WTC11 (cell line): ENCODE measurements at regions not wholly inside any gene's neighbourhood (a gene's known extent, or its start where the extent isn't known, plus 50 kb on each side); places are given as distances from the start of the nearest gene placed in this dataset.

Source experiments
- ATAC-seq: fragments of 200-7000 bp; cut with Tn5 transposase; 2 replicates; pipeline ENCODE4 v1.10.0; 2021; ENCODE audit warnings: mild to moderate bottlenecking, moderate library complexity
- CTCF ChIA-PET: fragments of 300-600 bp; sonication (Branson Sonifier 250); formaldehyde crosslinking; loops from one replicate; lab custom pipeline; 2021; ENCODE audit warnings: antibody characterized with exemption; lab: Charles Lee
- POLR2A ChIA-PET: fragments of 350-600 bp; sonication (Branson Sonifier 250); formaldehyde crosslinking; loops from one replicate; lab custom pipeline; 2021; ENCODE audit warnings: antibody characterized with exemption; lab: Charles Lee
- DNase-seq: peaks from one replicate; pipeline ENCODE4 v3.0.0; 2021; ENCODE audit warnings: low spot score
- H3K27ac Mint-ChIP-seq: 2 replicates; pipeline ENCODE4 v1.8.0; 2021; ENCODE audit warnings: mixed read lengths
- H3K27me3 Mint-ChIP-seq: 2 replicates; pipeline ENCODE4 v1.8.0; 2021; ENCODE audit warnings: low read depth, mild to moderate bottlenecking, moderate library complexity, mixed read lengths
- H3K36me3 Mint-ChIP-seq: 2 replicates; pipeline ENCODE4 v1.8.0; 2021; ENCODE audit warnings: mixed read lengths
- H3K4me1 Mint-ChIP-seq: 2 replicates; pipeline ENCODE4 v1.8.0; 2022; ENCODE audit warnings: mixed read lengths
- H3K4me3 Mint-ChIP-seq: 2 replicates; pipeline ENCODE4 v1.8.0; 2021; ENCODE audit warnings: mild to moderate bottlenecking, moderate library complexity, mixed read lengths
- H3K9me3 Mint-ChIP-seq: 2 replicates; pipeline ENCODE4 v1.8.0; 2021; ENCODE audit warnings: mixed read lengths
- FOXK1 ChIP-seq: sonication (generic); formaldehyde crosslinking; IDR thresholded peaks from 2 replicates; pipeline ENCODE4 v1.8.0; 2022; ENCODE audit warnings: mild to moderate bottlenecking, moderate library complexity, missing genetic modification reagents
- GRHL2 ChIP-seq: fragments of 250-450 bp; sonication (Bioruptor Pico); IDR thresholded peaks from 2 replicates; pipeline ENCODE4 v1.8.0; 2022; ENCODE audit warnings: mild to moderate bottlenecking, moderate library complexity; ENCODE audit not compliant: insufficient replicate concordance, severe bottlenecking
- JAZF1 ChIP-seq: fragments of 250-450 bp; sonication (Bioruptor Pico); IDR thresholded peaks from 2 replicates; pipeline ENCODE4 v1.9.0; 2021; ENCODE audit warnings: moderate library complexity, mild to moderate bottlenecking, inconsistent platforms
- KAT7 ChIP-seq: sonication (generic); formaldehyde crosslinking; IDR thresholded peaks from 2 replicates; pipeline ENCODE4 v1.8.1; 2023; ENCODE audit warnings: missing genetic modification reagents, mild to moderate bottlenecking, borderline replicate concordance
- NFE2L1 ChIP-seq: sonication (generic); formaldehyde crosslinking; IDR thresholded peaks from 2 replicates; pipeline ENCODE4 v1.8.1; 2023; ENCODE audit warnings: missing genetic modification reagents
- NR2C2 ChIP-seq: sonication (generic); formaldehyde crosslinking; IDR thresholded peaks from 2 replicates; pipeline ENCODE4 v1.8.0; 2022; ENCODE audit warnings: mild to moderate bottlenecking, missing genetic modification reagents
- PRRX2 ChIP-seq: fragments of 250-450 bp; sonication (Bioruptor Pico); IDR thresholded peaks from 2 replicates; pipeline ENCODE4 v1.8.0; 2021; ENCODE audit warnings: mild to moderate bottlenecking
- SOX15 ChIP-seq: fragments of 250-450 bp; sonication (Bioruptor Pico); IDR thresholded peaks from 2 replicates; pipeline ENCODE4 v1.9.0; 2021; ENCODE audit warnings: mild to moderate bottlenecking
- TP53 ChIP-seq: sonication (generic); formaldehyde crosslinking; IDR thresholded peaks from 2 replicates; pipeline ENCODE4 v1.8.1; 2023; ENCODE audit warnings: mild to moderate bottlenecking, missing genetic modification reagents
- TF ChIP-seq, protein P1 (sequence below): fragments of 250-450 bp; sonication (Bioruptor Pico); IDR thresholded peaks from 2 replicates; pipeline ENCODE4 v1.9.0; 2021; ENCODE audit warnings: mild to moderate bottlenecking
- TF ChIP-seq, protein P2 (sequence below): sonication (generic); formaldehyde crosslinking; IDR thresholded peaks from 2 replicates; pipeline ENCODE4 v1.8.0; 2022; ENCODE audit warnings: mild to moderate bottlenecking, missing genetic modification reagents
- TF ChIP-seq, protein P3 (sequence below): sonication (generic); formaldehyde crosslinking; IDR thresholded peaks from 2 replicates; pipeline ENCODE4 v1.8.0; 2022; ENCODE audit warnings: mild to moderate bottlenecking, missing genetic modification reagents
- TF ChIP-seq, protein P4 (sequence below): sonication (generic); formaldehyde crosslinking; IDR thresholded peaks from 2 replicates; pipeline ENCODE4 v1.8.1; 2022; ENCODE audit warnings: mild to moderate bottlenecking, moderate library complexity, missing genetic modification reagents
- TF ChIP-seq, protein P5 (sequence below): fragments of 250-450 bp; sonication (Bioruptor Pico); IDR thresholded peaks from 2 replicates; pipeline ENCODE4 v1.8.0; 2021; ENCODE audit warnings: mild to moderate bottlenecking
- TF ChIP-seq, protein P6 (sequence below): sonication (generic); formaldehyde crosslinking; IDR thresholded peaks from 2 replicates; pipeline ENCODE4 v1.8.1; 2022; ENCODE audit warnings: mild to moderate bottlenecking, missing genetic modification reagents, moderate library complexity, borderline replicate concordance
- TF ChIP-seq, protein P7 (sequence below): fragments of 250-450 bp; sonication (Bioruptor Pico); IDR thresholded peaks from 2 replicates; pipeline ENCODE4 v1.9.0; 2021; ENCODE audit warnings: mild to moderate bottlenecking, borderline replicate concordance
- TF ChIP-seq, protein P8 (sequence below): sonication (generic); formaldehyde crosslinking; conservative IDR thresholded peaks from 2 replicates; pipeline ENCODE4 v1.8.1; 2023; ENCODE audit warnings: mild to moderate bottlenecking, low read depth, missing genetic modification reagents, moderate library complexity
- TF ChIP-seq, protein P9 (sequence below): sonication (generic); formaldehyde crosslinking; IDR thresholded peaks from 2 replicates; pipeline ENCODE4 v1.8.1; 2022; ENCODE audit warnings: low read depth, missing genetic modification reagents, borderline replicate concordance

DNA sequence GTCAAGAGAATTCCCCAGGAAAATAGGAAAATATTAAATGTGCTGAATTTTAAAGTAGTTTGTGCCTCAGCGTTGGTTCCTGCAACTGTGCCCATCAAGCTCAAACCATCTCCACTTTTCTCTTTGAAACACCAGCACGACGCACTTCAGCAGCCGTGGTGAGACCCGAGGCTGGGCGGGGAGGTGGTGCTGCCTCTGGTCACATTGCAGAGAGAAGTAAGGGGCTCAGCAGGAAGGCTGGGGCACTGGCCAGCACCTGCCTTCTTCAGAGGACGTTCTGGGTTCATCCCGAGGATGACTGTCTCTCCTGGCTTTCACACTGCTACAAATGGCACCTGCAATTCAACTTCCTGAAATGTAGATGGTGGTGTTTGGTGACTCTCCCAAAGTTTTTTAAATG is 323.7 kb upstream of the SALL3 start (continued):
- no peak for TF ChIP-seq NFE2L1 (CRISPR knock-in tag)

DNA sequence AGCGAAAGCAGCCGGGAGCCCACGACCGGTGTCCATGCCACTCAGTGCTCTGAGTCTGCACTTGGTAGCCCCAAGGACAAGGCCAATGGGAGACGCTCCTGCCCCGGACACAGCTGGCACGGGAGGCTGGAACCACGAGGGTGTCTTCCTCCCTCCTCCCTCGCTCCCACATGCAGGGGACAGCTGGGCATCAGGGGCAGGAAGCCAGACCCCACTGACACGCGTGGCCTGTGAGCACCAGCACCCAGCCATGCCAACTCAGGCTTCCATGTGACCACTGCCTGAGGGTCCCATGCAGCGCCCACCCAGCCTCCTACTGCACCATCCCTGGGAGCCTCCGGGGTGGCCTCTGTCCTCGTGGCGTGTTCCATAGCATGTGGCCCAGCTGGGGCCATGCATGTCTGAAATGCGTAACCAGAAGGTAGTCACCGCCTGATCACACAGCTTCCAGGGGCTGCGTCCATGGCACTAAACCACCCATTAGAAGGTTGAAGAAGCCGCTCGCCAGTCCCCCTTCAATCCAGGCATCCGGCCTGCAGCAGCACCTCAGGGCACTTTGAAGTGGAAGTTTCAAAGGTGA is 323.2 kb upstream of the SALL3 start:
- CTCF ChIA-PET: no interaction called here
- no peaks in the 10 kb centered on the region for H3K4me1 Mint-ChIP-seq
- DNase-seq (no peak), ATAC-seq (no peak)
- H3K4me3 Mint-ChIP-seq: no peak overlapping the region
- TF ChIP-seq, protein P1, sequence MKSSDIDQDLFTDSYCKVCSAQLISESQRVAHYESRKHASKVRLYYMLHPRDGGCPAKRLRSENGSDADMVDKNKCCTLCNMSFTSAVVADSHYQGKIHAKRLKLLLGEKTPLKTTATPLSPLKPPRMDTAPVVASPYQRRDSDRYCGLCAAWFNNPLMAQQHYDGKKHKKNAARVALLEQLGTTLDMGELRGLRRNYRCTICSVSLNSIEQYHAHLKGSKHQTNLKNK (CRISPR knock-in tag): no peak
- no peak for TF ChIP-seq SOX15 (CRISPR knock-in tag)
- no peak for TF ChIP-seq TP53 (CRISPR knock-in tag)
- TF ChIP-seq, protein P2, sequence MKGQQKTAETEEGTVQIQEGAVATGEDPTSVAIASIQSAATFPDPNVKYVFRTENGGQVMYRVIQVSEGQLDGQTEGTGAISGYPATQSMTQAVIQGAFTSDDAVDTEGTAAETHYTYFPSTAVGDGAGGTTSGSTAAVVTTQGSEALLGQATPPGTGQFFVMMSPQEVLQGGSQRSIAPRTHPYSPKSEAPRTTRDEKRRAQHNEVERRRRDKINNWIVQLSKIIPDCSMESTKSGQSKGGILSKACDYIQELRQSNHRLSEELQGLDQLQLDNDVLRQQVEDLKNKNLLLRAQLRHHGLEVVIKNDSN (CRISPR knock-in tag): no peak
- TF ChIP-seq, protein P3, sequence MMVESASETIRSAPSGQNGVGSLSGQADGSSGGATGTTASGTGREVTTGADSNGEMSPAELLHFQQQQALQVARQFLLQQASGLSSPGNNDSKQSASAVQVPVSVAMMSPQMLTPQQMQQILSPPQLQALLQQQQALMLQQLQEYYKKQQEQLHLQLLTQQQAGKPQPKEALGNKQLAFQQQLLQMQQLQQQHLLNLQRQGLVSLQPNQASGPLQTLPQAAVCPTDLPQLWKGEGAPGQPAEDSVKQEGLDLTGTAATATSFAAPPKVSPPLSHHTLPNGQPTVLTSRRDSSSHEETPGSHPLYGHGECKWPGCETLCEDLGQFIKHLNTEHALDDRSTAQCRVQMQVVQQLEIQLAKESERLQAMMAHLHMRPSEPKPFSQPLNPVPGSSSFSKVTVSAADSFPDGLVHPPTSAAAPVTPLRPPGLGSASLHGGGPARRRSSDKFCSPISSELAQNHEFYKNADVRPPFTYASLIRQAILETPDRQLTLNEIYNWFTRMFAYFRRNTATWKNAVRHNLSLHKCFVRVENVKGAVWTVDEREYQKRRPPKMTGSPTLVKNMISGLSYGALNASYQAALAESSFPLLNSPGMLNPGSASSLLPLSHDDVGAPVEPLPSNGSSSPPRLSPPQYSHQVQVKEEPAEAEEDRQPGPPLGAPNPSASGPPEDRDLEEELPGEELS (CRISPR knock-in tag): no peak
- no peak for TF ChIP-seq PRRX2 (CRISPR knock-in tag)
- TF ChIP-seq, protein P4, sequence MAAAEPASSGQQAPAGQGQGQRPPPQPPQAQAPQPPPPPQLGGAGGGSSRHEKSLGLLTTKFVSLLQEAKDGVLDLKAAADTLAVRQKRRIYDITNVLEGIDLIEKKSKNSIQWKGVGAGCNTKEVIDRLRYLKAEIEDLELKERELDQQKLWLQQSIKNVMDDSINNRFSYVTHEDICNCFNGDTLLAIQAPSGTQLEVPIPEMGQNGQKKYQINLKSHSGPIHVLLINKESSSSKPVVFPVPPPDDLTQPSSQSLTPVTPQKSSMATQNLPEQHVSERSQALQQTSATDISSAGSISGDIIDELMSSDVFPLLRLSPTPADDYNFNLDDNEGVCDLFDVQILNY (CRISPR knock-in tag): no peak
- TF ChIP-seq FOXK1 (CRISPR knock-in tag): no peak
- TF ChIP-seq, protein P5, sequence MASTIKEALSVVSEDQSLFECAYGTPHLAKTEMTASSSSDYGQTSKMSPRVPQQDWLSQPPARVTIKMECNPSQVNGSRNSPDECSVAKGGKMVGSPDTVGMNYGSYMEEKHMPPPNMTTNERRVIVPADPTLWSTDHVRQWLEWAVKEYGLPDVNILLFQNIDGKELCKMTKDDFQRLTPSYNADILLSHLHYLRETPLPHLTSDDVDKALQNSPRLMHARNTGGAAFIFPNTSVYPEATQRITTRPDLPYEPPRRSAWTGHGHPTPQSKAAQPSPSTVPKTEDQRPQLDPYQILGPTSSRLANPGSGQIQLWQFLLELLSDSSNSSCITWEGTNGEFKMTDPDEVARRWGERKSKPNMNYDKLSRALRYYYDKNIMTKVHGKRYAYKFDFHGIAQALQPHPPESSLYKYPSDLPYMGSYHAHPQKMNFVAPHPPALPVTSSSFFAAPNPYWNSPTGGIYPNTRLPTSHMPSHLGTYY: no peak
- TF ChIP-seq, protein P6, sequence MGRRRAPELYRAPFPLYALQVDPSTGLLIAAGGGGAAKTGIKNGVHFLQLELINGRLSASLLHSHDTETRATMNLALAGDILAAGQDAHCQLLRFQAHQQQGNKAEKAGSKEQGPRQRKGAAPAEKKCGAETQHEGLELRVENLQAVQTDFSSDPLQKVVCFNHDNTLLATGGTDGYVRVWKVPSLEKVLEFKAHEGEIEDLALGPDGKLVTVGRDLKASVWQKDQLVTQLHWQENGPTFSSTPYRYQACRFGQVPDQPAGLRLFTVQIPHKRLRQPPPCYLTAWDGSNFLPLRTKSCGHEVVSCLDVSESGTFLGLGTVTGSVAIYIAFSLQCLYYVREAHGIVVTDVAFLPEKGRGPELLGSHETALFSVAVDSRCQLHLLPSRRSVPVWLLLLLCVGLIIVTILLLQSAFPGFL (CRISPR knock-in tag): no peak
- peaks cover 18% of the 10 kb centered on the region for H3K27me3 Mint-ChIP-seq
- peaks cover 25% of the 10 kb centered on the region for H3K9me3 Mint-ChIP-seq
- POLR2A ChIA-PET: no interaction called here
- H3K27ac Mint-ChIP-seq: no peak overlapping the region
- peaks cover 35% of the 10 kb centered on the region for H3K36me3 Mint-ChIP-seq

DNA sequence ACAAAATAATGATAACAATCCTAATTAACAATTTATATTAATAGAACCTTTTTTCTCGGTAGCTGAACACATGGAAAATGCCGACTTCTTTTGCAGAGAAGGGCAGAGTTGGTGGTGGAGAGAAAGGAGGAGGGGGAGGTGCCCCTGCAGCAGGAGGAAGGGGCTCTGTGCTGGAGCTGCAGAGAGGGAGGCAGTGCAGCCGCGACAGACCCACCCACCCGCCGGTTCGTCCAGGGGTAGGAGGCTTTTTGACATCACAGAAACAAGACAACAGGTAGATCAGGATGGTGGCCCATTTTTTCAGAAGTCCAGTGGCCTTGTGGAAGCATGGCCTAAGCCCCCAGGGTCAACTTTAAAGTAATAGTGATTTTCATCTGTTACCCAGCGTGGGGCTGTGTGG is 321.1 kb upstream of the SALL3 start:
- peaks cover 19% of the 10 kb centered on the region for H3K9me3 Mint-ChIP-seq
- DNase-seq (no peak), ATAC-seq (no peak)
- POLR2A ChIA-PET: no interaction called here
- no peak overlapping the region for H3K27ac Mint-ChIP-seq
- H3K4me1 Mint-ChIP-seq: no peaks in the 10 kb centered on the region
- H3K4me3 Mint-ChIP-seq: no peak overlapping the region
- peaks cover 24% of the 10 kb centered on the region for H3K36me3 Mint-ChIP-seq
- CTCF ChIA-PET: no interaction called here
- peaks cover 13% of the 10 kb centered on the region for H3K27me3 Mint-ChIP-seq
- TF ChIP-seq, protein P7, sequence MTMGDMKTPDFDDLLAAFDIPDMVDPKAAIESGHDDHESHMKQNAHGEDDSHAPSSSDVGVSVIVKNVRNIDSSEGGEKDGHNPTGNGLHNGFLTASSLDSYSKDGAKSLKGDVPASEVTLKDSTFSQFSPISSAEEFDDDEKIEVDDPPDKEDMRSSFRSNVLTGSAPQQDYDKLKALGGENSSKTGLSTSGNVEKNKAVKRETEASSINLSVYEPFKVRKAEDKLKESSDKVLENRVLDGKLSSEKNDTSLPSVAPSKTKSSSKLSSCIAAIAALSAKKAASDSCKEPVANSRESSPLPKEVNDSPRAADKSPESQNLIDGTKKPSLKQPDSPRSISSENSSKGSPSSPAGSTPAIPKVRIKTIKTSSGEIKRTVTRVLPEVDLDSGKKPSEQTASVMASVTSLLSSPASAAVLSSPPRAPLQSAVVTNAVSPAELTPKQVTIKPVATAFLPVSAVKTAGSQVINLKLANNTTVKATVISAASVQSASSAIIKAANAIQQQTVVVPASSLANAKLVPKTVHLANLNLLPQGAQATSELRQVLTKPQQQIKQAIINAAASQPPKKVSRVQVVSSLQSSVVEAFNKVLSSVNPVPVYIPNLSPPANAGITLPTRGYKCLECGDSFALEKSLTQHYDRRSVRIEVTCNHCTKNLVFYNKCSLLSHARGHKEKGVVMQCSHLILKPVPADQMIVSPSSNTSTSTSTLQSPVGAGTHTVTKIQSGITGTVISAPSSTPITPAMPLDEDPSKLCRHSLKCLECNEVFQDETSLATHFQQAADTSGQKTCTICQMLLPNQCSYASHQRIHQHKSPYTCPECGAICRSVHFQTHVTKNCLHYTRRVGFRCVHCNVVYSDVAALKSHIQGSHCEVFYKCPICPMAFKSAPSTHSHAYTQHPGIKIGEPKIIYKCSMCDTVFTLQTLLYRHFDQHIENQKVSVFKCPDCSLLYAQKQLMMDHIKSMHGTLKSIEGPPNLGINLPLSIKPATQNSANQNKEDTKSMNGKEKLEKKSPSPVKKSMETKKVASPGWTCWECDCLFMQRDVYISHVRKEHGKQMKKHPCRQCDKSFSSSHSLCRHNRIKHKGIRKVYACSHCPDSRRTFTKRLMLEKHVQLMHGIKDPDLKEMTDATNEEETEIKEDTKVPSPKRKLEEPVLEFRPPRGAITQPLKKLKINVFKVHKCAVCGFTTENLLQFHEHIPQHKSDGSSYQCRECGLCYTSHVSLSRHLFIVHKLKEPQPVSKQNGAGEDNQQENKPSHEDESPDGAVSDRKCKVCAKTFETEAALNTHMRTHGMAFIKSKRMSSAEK (CRISPR knock-in tag): no peak
- TF ChIP-seq KAT7 (CRISPR knock-in tag) (no peak), JAZF1 (CRISPR knock-in tag) (no peak), GRHL2 (CRISPR knock-in tag) (no peak), TP53 (CRISPR knock-in tag) (no peak), NR2C2 (CRISPR knock-in tag) (no peak)
- TF ChIP-seq, protein P8, sequence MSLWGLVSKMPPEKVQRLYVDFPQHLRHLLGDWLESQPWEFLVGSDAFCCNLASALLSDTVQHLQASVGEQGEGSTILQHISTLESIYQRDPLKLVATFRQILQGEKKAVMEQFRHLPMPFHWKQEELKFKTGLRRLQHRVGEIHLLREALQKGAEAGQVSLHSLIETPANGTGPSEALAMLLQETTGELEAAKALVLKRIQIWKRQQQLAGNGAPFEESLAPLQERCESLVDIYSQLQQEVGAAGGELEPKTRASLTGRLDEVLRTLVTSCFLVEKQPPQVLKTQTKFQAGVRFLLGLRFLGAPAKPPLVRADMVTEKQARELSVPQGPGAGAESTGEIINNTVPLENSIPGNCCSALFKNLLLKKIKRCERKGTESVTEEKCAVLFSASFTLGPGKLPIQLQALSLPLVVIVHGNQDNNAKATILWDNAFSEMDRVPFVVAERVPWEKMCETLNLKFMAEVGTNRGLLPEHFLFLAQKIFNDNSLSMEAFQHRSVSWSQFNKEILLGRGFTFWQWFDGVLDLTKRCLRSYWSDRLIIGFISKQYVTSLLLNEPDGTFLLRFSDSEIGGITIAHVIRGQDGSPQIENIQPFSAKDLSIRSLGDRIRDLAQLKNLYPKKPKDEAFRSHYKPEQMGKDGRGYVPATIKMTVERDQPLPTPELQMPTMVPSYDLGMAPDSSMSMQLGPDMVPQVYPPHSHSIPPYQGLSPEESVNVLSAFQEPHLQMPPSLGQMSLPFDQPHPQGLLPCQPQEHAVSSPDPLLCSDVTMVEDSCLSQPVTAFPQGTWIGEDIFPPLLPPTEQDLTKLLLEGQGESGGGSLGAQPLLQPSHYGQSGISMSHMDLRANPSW (CRISPR knock-in tag): no peak
- TF ChIP-seq, protein P9, sequence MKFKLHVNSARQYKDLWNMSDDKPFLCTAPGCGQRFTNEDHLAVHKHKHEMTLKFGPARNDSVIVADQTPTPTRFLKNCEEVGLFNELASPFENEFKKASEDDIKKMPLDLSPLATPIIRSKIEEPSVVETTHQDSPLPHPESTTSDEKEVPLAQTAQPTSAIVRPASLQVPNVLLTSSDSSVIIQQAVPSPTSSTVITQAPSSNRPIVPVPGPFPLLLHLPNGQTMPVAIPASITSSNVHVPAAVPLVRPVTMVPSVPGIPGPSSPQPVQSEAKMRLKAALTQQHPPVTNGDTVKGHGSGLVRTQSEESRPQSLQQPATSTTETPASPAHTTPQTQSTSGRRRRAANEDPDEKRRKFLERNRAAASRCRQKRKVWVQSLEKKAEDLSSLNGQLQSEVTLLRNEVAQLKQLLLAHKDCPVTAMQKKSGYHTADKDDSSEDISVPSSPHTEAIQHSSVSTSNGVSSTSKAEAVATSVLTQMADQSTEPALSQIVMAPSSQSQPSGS (CRISPR knock-in tag): no peak
